Progenitor cell of endocrine pancreas (in vitro differentiated cells): ENCODE measurements at regions not wholly inside any gene's neighbourhood (a gene's known extent, or its start where the extent isn't known, plus 50 kb on each side); places are given as distances from the start of the nearest gene placed in this dataset.

Source experiments
- DNase-seq: peaks from one replicate; pipeline ENCODE4 v3.0.0; 2021; ENCODE audit warnings: low spot score; ENCODE audit not compliant: unreplicated experiment
- H3K27ac Mint-ChIP-seq: 2 replicates; pipeline ENCODE4 v1.8.0; 2021; ENCODE audit warnings: mild to moderate bottlenecking, moderate library complexity, mixed read lengths
- H3K27me3 Mint-ChIP-seq: 2 replicates; pipeline ENCODE4 v1.8.0; 2021; ENCODE audit warnings: mixed read lengths
- H3K36me3 Mint-ChIP-seq: 2 replicates; pipeline ENCODE4 v1.8.0; 2022; ENCODE audit warnings: mixed read lengths; ENCODE audit not compliant: insufficient read depth
- H3K4me1 Mint-ChIP-seq: 2 replicates; pipeline ENCODE4 v1.8.0; 2021; ENCODE audit warnings: low read depth, mixed read lengths
- H3K4me3 Mint-ChIP-seq: 2 replicates; pipeline ENCODE4 v1.8.0; 2021; ENCODE audit warnings: low read depth, mild to moderate bottlenecking, moderate library complexity, mixed read lengths
- H3K9me3 Mint-ChIP-seq: 2 replicates; pipeline ENCODE4 v1.8.0; 2021; ENCODE audit warnings: low read depth, mixed read lengths
- TF ChIP-seq, protein P1 (sequence below): fragments of 200-600 bp; sonication (generic); IDR thresholded peaks from one replicate; pipeline ENCODE4 v1.5.0; 2021; ENCODE audit warnings: antibody characterized with exemption, mild to moderate bottlenecking; ENCODE audit not compliant: unreplicated experiment

DNA sequence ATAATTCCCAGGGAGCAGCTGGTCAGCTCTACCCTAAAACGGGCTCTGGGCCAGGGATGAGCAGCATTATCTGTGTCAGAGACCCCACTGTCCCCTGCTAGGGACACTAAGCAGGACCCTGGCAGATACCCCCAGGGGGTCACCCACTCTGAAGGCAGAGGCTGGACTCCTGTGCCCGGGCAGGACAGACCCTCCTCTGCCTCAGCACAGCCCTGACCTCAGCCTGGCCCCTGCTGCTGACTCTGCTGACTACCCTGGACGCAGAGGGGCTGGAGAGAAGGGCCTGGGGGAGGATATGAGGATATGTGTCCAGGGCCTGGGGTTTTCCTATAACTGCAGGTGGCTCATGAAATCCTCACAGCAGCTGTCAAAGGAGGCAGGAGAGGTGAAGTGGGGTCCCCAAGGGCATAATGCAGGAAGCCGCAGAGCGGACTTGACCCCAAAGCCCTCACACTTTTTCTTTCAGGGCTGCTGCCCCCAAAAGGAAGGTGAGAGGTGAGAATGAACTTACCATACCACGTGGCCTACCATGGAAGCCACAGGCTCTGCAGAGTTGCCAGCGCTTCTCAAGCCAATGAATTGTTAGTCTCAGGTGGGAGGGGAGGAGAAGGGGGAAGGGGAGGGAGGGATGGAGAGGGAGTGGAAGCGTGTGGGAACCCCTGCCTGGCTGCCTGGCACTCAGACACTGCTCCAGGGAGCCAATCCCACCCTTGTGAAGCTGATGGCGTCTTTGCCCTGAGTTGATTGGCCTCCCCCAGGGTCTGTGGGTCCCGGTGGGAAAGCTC, 76.7 kb upstream of the WNT11 start:
- Mint-ChIP-seq H3K4me1 (peaks cover 5% of the 10 kb centered on the region), H3K9me3 (no peaks in the 10 kb centered on the region), H3K4me3 (no peak overlapping the region), H3K27me3 (peaks cover 34% of the 10 kb centered on the region), H3K36me3 (no peaks in the 10 kb centered on the region), H3K27ac (no peak overlapping the region)
- DNase-seq, result no peak
- TF ChIP-seq, protein P1, sequence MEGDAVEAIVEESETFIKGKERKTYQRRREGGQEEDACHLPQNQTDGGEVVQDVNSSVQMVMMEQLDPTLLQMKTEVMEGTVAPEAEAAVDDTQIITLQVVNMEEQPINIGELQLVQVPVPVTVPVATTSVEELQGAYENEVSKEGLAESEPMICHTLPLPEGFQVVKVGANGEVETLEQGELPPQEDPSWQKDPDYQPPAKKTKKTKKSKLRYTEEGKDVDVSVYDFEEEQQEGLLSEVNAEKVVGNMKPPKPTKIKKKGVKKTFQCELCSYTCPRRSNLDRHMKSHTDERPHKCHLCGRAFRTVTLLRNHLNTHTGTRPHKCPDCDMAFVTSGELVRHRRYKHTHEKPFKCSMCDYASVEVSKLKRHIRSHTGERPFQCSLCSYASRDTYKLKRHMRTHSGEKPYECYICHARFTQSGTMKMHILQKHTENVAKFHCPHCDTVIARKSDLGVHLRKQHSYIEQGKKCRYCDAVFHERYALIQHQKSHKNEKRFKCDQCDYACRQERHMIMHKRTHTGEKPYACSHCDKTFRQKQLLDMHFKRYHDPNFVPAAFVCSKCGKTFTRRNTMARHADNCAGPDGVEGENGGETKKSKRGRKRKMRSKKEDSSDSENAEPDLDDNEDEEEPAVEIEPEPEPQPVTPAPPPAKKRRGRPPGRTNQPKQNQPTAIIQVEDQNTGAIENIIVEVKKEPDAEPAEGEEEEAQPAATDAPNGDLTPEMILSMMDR, result no peak

DNA sequence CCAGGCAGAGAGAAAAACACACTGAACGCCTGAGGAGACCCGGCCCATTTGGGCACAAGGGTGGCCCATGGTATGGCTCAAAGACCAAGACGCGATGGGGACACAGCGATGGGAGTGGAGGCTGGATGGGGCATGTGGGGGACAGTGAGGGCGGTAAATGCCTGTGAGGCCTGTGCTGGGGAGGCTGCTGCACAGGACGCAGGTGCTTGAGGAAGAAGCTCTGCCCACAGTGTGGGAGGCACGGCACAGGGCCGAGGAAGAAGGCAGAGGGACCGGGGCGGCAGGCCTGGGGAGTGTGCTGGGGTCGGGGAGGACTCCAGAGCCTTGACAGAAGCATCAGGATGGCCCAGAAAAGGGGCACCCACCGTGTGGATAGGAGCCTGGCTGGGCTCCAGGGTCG, 75.9 kb upstream of the WNT11 start:
- TF ChIP-seq, protein P1, result no peak
- Mint-ChIP-seq H3K4me3 (no peak overlapping the region), H3K27ac (no peak overlapping the region), H3K27me3 (peaks cover 34% of the 10 kb centered on the region), H3K9me3 (no peaks in the 10 kb centered on the region), H3K36me3 (no peaks in the 10 kb centered on the region), H3K4me1 (peaks cover 5% of the 10 kb centered on the region)
- DNase-seq, result no peak

- peaks cover 5% of the 10 kb centered on the region for H3K4me1 Mint-ChIP-seq
- no peak overlapping the region for H3K4me3 Mint-ChIP-seq
- DNase-seq, result no peak
- no peak overlapping the region for H3K27ac Mint-ChIP-seq
- no peaks in the 10 kb centered on the region for H3K9me3 Mint-ChIP-seq
- peaks cover 30% of the 10 kb centered on the region for H3K27me3 Mint-ChIP-seq
- no peaks in the 10 kb centered on the region for H3K36me3 Mint-ChIP-seq
- TF ChIP-seq, protein P1, result no peak
These were observed 75.2 kb upstream of the WNT11 start for GRCh38 chr11:76281558-76281906.

DNA sequence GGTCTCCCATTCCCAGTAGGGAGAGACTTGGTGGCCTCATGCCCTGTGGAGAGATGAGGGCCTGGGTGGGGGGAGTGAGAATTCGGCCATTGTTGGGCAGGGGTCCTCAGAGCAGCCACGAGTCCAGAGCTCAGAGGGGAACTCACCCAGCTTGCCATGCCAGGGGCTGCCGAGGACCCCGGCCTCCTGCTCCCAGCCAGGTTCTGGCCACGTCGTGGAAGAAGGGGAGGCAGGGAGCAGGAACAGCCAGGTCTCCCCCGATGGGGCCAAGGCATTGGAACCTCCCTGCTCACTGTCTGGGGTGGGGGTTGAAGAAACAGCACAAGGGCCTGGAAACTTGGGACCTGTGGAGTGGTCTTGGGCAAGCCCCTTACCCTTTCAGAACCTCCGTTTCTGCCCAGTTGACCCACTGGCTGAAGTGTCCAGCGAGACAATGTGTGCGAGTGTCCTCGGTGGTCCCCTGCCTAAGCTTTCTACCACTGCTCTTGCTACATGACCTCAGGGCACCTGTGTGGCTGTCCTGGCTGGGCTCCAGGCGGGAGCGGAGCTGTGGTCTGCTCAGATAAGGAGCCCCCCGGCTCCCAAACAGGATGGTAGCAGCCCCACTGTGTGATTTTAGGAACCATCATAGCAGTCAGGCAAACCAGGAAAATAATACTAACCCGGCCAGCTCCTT, 74.7 kb upstream of the WNT11 start:
- Mint-ChIP-seq H3K4me3 (no peak overlapping the region), H3K27ac (no peak overlapping the region), H3K36me3 (no peaks in the 10 kb centered on the region), H3K27me3 (peaks cover 30% of the 10 kb centered on the region), H3K4me1 (peaks cover 5% of the 10 kb centered on the region), H3K9me3 (no peaks in the 10 kb centered on the region)
- DNase-seq, result no peak
- TF ChIP-seq, protein P1, result no peak

DNA sequence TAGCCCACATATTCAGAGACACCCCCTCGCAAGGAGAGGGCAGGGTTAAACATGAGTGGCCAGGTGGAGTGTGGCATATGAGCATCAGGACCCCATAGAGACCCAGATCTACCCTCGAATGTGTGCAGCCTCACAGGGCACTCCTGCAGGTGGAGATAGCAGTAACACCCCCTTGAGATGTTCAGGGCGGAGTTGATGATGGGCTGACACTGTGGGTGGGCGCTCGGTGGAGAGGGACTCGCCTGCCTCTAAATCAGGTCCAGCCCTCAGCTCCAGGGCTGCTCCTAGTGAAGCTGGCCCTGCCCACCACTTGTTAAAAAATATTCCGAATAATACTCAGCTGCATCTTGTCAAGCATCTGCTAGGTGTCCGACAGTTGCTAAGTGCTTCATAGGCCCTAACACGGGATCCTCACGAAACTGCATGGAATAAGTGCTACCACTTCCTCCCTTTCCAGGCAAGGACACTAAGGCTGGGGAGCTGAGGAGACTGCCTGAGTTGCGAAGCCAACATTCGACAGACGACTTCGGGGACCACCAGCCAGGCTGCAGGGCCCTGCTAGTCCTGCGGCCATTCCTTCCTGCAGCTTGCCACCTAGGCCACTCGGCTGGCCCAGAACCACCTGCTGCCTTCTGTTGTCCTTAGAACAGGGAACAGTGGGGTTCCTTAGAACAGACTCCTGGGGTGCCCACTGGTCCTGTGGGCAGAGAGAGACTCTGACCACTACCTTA, 74.0 kb upstream of the WNT11 start:
- peaks cover 24% of the 10 kb centered on the region for H3K27me3 Mint-ChIP-seq
- no peaks in the 10 kb centered on the region for H3K36me3 Mint-ChIP-seq
- H3K4me3 Mint-ChIP-seq, result no peak overlapping the region
- DNase-seq, result no peak
- peaks cover 5% of the 10 kb centered on the region for H3K4me1 Mint-ChIP-seq
- H3K27ac Mint-ChIP-seq, result peak overlapping the region; percentile 3
- no peaks in the 10 kb centered on the region for H3K9me3 Mint-ChIP-seq
- TF ChIP-seq, protein P1, result no peak
